Tibial artery (tissue), 4 donors: ENCODE measurements at regions not wholly inside any gene's neighbourhood (a gene's known extent, or its start where the extent isn't known, plus 50 kb on each side); places are given as distances from the start of the nearest gene placed in this dataset.

ENCODE experiments used
- DNase-seq, 2 donors: peaks; one replicate each; pipeline ENCODE4 v3.0.0-alpha.2; 2019
- H3K27ac ChIP-seq, 2 donors: fragments of 200-600 bp; sonication (generic) in 1 of 2; 1 replicate in 1 of 2; 2 replicates in 1 of 2; pipeline ENCODE4 v1.5.1; 2018 to 2019; ENCODE audit warnings: mild to moderate bottlenecking in 1 of 2
- H3K27me3 ChIP-seq, 2 donors: fragments of 200-600 bp; sonication (generic) in 1 of 2; one replicate each; pipeline versions ENCODE4 v1.5.1 to v1.6.0; 2016 to 2019
- H3K36me3 ChIP-seq, 3 donors: fragments of 200-600 bp; sonication (generic) in 2 of 3; one replicate each; pipeline ENCODE4 v1.5.1; 2016 to 2019; ENCODE audit warnings: mild to moderate bottlenecking in 2 of 3
- H3K4me1 ChIP-seq, 4 donors: fragments of 200-600 bp; sonication (generic) in 2 of 4; 1 replicate in 3 of 4; 2 replicates in 1 of 4; pipeline ENCODE4 v1.5.1; 2016 to 2019
- H3K4me3 ChIP-seq, 2 donors: fragments of 200-600 bp; sonication (generic) in 1 of 2; 1 replicate in 1 of 2; 2 replicates in 1 of 2; pipeline ENCODE4 v1.5.1; 2018 to 2019; ENCODE audit warnings: mild to moderate bottlenecking in 2 of 2
- H3K9me3 ChIP-seq, 3 donors: fragments of 200-600 bp; sonication (generic) in 1 of 3; one replicate each; pipeline ENCODE4 v1.5.1; 2016 to 2019
- intact Hi-C: fragments of 100-400 bp; cut with DNase I; formaldehyde crosslinking; loops from one replicate; pipeline ENCODE4 v1.15.0; 2023; ENCODE audit warnings: low total_unique reads
- TF ChIP-seq, protein P1 (sequence below), 2 experiments: fragments of 200-600 bp in 1 of 2; fragments of 450-650 bp in 1 of 2; IDR thresholded peaks; one replicate each; pipeline ENCODE4 v1.5.1; 2017 to 2019; ENCODE audit warnings: antibody characterized with exemption in 2 of 2, mild to moderate bottlenecking in 1 of 2, moderate library complexity in 1 of 2

DNA sequence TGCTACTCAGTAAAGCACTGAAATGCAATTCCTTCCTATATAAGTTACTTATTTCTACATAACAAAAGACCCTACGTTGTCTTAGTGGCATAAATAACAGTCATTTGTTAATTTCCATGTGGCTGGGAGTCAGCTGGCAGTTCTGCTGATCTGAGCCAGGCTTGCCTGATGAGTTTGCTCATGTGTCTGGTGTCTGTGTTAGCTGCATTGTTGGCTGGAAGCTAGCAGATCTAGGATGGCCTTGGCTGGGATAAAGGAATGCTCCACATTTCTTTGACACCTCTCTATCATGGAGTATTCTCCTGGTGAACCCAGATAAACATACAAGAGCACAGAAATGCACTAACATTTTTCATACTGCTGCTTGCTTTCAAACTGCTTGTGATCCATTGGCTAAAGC is 264.4 kb upstream of the MON1B start:
- Histone ChIP-seq H3K27me3 (no peaks in the 10 kb centered on the region), H3K27ac (no peak overlapping the region), H3K4me1 (no peaks in the 10 kb centered on the region), H3K36me3 (no peaks in the 10 kb centered on the region), H3K9me3 (no peaks in the 10 kb centered on the region), H3K4me3 (no peak overlapping the region)
- intact Hi-C loops = no loop called here
- TF ChIP-seq, protein P1, sequence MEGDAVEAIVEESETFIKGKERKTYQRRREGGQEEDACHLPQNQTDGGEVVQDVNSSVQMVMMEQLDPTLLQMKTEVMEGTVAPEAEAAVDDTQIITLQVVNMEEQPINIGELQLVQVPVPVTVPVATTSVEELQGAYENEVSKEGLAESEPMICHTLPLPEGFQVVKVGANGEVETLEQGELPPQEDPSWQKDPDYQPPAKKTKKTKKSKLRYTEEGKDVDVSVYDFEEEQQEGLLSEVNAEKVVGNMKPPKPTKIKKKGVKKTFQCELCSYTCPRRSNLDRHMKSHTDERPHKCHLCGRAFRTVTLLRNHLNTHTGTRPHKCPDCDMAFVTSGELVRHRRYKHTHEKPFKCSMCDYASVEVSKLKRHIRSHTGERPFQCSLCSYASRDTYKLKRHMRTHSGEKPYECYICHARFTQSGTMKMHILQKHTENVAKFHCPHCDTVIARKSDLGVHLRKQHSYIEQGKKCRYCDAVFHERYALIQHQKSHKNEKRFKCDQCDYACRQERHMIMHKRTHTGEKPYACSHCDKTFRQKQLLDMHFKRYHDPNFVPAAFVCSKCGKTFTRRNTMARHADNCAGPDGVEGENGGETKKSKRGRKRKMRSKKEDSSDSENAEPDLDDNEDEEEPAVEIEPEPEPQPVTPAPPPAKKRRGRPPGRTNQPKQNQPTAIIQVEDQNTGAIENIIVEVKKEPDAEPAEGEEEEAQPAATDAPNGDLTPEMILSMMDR (IDR thresholded peaks at IDR 0.05) = no peak
- no peak for DNase-seq

DNA sequence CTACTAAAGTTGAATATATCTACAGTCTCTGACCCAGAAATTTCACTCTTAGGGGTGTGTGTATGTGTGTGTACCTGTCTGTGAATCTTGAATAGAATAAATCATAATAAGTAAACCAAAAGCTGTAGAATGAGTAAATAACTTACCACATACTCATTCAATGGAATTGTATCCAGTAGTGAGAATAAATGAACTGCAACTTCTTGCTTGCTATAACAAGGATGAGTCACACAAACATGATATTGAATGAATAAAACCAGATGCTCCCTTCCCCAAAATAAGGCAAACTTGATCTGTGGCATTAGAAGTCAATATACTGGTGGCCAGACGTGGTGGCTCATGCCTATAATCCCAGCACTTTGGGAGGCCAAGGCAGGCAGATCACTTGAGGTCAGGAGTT is 259.8 kb upstream of the MON1B start:
- no peaks in the 10 kb centered on the region for H3K27me3 ChIP-seq
- TF ChIP-seq, protein P1 (IDR thresholded peaks at IDR 0.05) = no peak
- H3K9me3 ChIP-seq = no peaks in the 10 kb centered on the region
- H3K4me1 ChIP-seq = no peaks in the 10 kb centered on the region
- no peaks in the 10 kb centered on the region for H3K36me3 ChIP-seq
- intact Hi-C loops = no loop called here
- no peak for DNase-seq
- no peak overlapping the region for H3K4me3 ChIP-seq
- H3K27ac ChIP-seq = no peak overlapping the region

DNA sequence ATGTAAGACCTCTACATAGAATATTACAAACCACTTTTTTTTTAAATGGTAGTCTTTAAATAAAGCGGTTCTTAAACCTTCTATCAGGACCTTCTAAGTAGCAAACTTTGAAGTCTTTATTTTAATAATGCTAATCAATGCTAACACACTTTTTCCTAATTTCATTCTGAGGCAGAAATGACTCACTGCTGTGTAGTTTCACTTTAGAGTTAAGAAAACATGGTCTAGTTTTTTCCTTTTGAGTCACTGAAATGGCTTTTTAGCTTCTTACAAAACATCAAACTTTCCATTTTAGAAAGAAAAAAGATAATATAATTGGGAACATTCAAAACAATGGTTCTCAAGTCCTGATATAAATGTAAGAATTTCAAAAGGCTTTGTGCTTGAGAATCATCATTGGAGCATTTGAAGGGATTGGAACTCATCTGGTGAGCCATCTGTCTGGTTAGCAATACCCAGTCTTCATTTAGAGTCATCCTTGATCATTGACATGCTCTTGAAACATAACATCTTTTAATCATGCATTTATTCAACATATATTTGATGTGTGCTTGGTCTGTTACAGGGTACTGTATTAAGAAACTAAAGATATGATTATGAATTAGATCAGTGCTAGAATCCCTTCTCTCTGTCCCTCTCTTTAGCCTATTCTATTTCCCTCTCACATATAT is 258.3 kb upstream of the MON1B start:
- intact Hi-C loops = no loop called here
- TF ChIP-seq, protein P1 (IDR thresholded peaks at IDR 0.05) = no peak
- H3K4me3 ChIP-seq = no peak overlapping the region

DNA sequence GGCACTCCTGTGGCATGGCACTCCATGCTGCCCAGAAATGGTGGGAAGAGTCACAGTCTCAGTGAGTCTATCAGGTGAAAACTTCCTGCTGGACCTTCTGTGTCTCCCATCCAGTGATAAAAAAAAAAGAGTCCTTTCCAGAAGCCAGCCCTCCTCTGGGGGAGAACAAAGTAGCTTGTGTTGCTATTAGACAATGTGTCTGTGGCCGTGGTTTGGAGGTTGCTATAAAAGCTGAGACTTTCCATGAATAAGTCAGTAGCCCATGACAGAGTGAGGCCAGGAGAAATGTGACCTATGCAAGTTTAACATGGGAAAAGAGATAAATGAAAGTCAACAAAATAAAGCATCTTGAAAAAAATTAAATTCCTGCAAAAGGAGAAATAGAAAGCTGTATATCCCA is 250.7 kb upstream of the MON1B start:
- intact Hi-C loops = no loop called here
- TF ChIP-seq, protein P1 (IDR thresholded peaks at IDR 0.05) = no peak

More for the DNA sequence above, 258.3 kb upstream of the MON1B start:
- H3K9me3 ChIP-seq = no peaks in the 10 kb centered on the region
- no peaks in the 10 kb centered on the region for H3K36me3 ChIP-seq
- H3K4me1 ChIP-seq = no peaks in the 10 kb centered on the region
- H3K27ac ChIP-seq = no peak overlapping the region
- DNase-seq = no peak
- no peaks in the 10 kb centered on the region for H3K27me3 ChIP-seq

DNA sequence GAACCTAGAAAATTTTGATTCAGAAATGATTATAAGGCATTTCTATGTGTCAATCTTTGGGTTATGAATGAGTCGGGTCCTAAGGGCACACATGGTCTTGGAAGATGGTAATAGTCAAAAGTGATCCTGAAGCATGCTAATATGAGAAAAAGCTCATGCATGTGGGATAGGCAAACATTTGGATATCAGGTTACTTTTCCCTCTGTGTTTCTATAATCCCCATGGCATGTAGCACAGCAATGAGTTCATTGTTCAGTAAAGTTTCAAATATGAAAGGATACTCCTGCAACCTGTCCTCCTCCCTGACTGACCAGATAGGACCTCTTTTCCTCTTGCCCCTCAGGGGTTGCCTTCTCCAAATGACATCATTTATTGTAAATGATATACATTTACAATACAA is 249.9 kb upstream of the MON1B start:
- TF ChIP-seq, protein P1 (IDR thresholded peaks at IDR 0.05) = no peak
- Histone ChIP-seq H3K27ac (no peak overlapping the region), H3K36me3 (no peaks in the 10 kb centered on the region), H3K4me3 (no peak overlapping the region), H3K27me3 (no peaks in the 10 kb centered on the region), H3K4me1 (no peaks in the 10 kb centered on the region), H3K9me3 (no peaks in the 10 kb centered on the region)
- DNase-seq = no peak
- intact Hi-C loops = no loop called here

More for the DNA sequence above, 250.7 kb upstream of the MON1B start:
- Histone ChIP-seq H3K36me3 (no peaks in the 10 kb centered on the region), H3K27ac (no peak overlapping the region), H3K9me3 (no peaks in the 10 kb centered on the region), H3K27me3 (no peaks in the 10 kb centered on the region), H3K4me1 (no peaks in the 10 kb centered on the region), H3K4me3 (no peak overlapping the region)
- DNase-seq = no peak

DNA sequence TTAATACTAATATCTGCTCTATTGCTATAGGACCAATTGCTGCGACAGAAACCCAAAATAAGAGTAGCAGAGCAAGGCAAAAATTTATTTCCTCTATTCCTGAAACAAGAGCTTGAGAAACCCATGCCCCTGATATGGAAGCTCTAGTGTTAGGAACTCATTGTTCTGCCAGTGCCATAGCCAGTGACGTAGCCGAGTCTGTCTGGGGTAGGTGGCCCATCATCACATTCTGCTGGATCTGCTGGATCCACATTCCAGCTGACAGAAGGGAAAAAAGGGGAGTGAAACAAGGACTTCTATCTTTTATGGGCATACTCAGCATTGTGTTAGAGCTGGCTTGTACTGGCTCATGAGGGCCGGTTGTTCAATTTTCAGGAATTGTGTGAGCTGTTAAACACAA is 248.9 kb upstream of the MON1B start:
- TF ChIP-seq, protein P1 (IDR thresholded peaks at IDR 0.05) = no peak
- Histone ChIP-seq H3K4me1 (no peaks in the 10 kb centered on the region), H3K4me3 (no peak overlapping the region), H3K27me3 (no peaks in the 10 kb centered on the region), H3K9me3 (no peaks in the 10 kb centered on the region), H3K36me3 (no peaks in the 10 kb centered on the region), H3K27ac (no peak overlapping the region)
- DNase-seq = no peak
- intact Hi-C loops = no loop called here
